HepG2 (cell line): ENCODE measurements at regions not wholly inside any gene's neighbourhood (a gene's known extent, or its start where the extent isn't known, plus 50 kb on each side); places are given as distances from the start of the nearest gene placed in this dataset.

ENCODE experiments used
- ATAC-seq: fragments of 200-7000 bp; cut with Tn5 transposase; 3 replicates; pipeline ENCODE4 v1.9.1; 2020; ENCODE audit warnings: mild to moderate bottlenecking, moderate library complexity
- BruUV-seq: library from RNA; stranded (reverse); fragments of 400-500 nt; replicated peaks from 2 replicates; lab custom pipeline; 2021; lab: Mats Ljungman, UMichigan
- CTCF ChIA-PET: fragments of 300-600 bp; formaldehyde crosslinking; extraction: SDS; loops from one replicate; lab custom pipeline; 2021; ENCODE audit warnings: low total read pairs, inconsistent platforms, low intra/inter-chr PET ratio; lab: Yijun Ruan, JAX
- POLR2A ChIA-PET: fragments of 350-600 bp; sonication (Branson Sonifier 250); formaldehyde crosslinking; loops from one replicate; lab custom pipeline; 2020; ENCODE audit warnings: antibody characterized with exemption, inconsistent platforms; lab: Yijun Ruan, JAX
- DNase-seq: peaks from one replicate; pipeline ENCODE4 v3.0.0-alpha.2; 2015; ENCODE audit warnings: low spot score
- FAIRE-seq: peaks from 3 replicates; lab custom pipeline; 2011; peaks lifted over from hg19 to GRCh38; lab: Jason Lieb, UNC
- H2AFZ ChIP-seq: one replicate; pipeline ENCODE4 v1.6.1; 2011; ENCODE audit warnings: low read length, inconsistent platforms
- H3K27ac ChIP-seq: fragments of 300-600 bp; 3 replicates; pipeline ENCODE4 v1.8.0; 2011; ENCODE audit warnings: mixed run types, mild to moderate bottlenecking, mixed read lengths, low read length, inconsistent platforms; ENCODE audit not compliant: insufficient read depth; ENCODE audit errors: extremely low read length
- H3K27me3 ChIP-seq, 2 experiments: fragments of 200-600 bp in 1 of 2; 2 replicates in 1 of 2; 3 replicates in 1 of 2; pipeline versions ENCODE4 v1.6.0 to v1.8.0; 2011; ENCODE audit warnings: low read length in 2 of 2, mild to moderate bottlenecking in 2 of 2, moderate library complexity in 2 of 2, inconsistent platforms in 1 of 2; ENCODE audit not compliant: insufficient read depth in 2 of 2, control insufficient read depth in 1 of 2
- H3K36me3 ChIP-seq, 2 experiments: fragments of 200-600 bp in 1 of 2; replicated peaks in 1 of 2; 2 replicates in 1 of 2; 3 replicates in 1 of 2; pipeline versions ENCODE4 v1.5.1 to v1.8.0; 2011; ENCODE audit warnings: low read length in 2 of 2, inconsistent platforms in 1 of 2; ENCODE audit not compliant: insufficient read depth in 2 of 2, control insufficient read depth in 1 of 2
- H3K4me1 ChIP-seq: 2 replicates; pipeline ENCODE4 v1.5.1; 2012; ENCODE audit warnings: low read length, inconsistent platforms; ENCODE audit not compliant: insufficient read depth
- H3K4me2 ChIP-seq: 2 replicates; pipeline ENCODE4 v1.6.0; 2011; ENCODE audit warnings: low read depth, low read length, inconsistent platforms
- H3K4me3 ChIP-seq, 3 experiments: fragments of 200-600 bp in 1 of 3; sonication (generic), shearing (Covaris generic) in 1 of 3; replicated peaks in 1 of 3; 2 replicates each; pipeline ENCODE4 v1.5.1; 2011 to 2016; ENCODE audit warnings: low read length in 3 of 3, inconsistent platforms in 2 of 3, low read depth in 2 of 3, mild to moderate bottlenecking in 2 of 3, control low read depth in 1 of 3, mixed read lengths in 1 of 3; ENCODE audit not compliant: insufficient read depth in 1 of 3
- H3K79me2 ChIP-seq: one replicate; pipeline ENCODE4 v1.6.1; 2011; ENCODE audit warnings: low read length, inconsistent platforms; ENCODE audit not compliant: insufficient read depth
- H3K9ac ChIP-seq: 2 replicates; pipeline ENCODE4 v1.6.0; 2011; ENCODE audit warnings: mild to moderate bottlenecking, low read depth, low read length, inconsistent platforms; ENCODE audit not compliant: insufficient read depth
- H3K9me3 ChIP-seq: 2 replicates; pipeline ENCODE4 v1.5.1; 2012; ENCODE audit warnings: mild to moderate bottlenecking, low read length
- H4K20me1 ChIP-seq: 2 replicates; pipeline ENCODE4 v1.6.0; 2011; ENCODE audit warnings: inconsistent platforms, mild to moderate bottlenecking, low read length, moderate library complexity; ENCODE audit not compliant: insufficient read depth
- BORCS8-MEF2B ChIP-seq: sonication (generic); formaldehyde crosslinking; IDR thresholded peaks from 2 replicates; pipeline ENCODE4 v1.8.0; 2022; ENCODE audit warnings: mild to moderate bottlenecking, missing genetic modification reagents
- CEBPB ChIP-seq: IDR thresholded peaks from 2 replicates; pipeline ENCODE4 v1.6.1; 2011; ENCODE audit warnings: low read depth, low read length, improper control_type of control experiment, borderline replicate concordance
- CREBL2 ChIP-seq: sonication (generic); formaldehyde crosslinking; IDR thresholded peaks from 2 replicates; pipeline ENCODE4 v1.8.1; 2023; ENCODE audit warnings: missing genetic modification reagents, mild to moderate bottlenecking, borderline replicate concordance
- FOXP4 ChIP-seq: sonication (generic); formaldehyde crosslinking; IDR thresholded peaks from 2 replicates; pipeline ENCODE4 v1.4.0; 2020; ENCODE audit warnings: missing genetic modification reagents
- HIVEP1 ChIP-seq: sonication (generic); formaldehyde crosslinking; IDR thresholded peaks from 2 replicates; pipeline ENCODE4 v1.4.0; 2020; ENCODE audit warnings: mild to moderate bottlenecking, missing genetic modification reagents
- HNRNPL ChIP-seq: fragments of 200-400 bp; formaldehyde crosslinking; IDR thresholded peaks from 2 replicates; pipeline ENCODE4 v1.6.1; 2017; ENCODE audit warnings: mild to moderate bottlenecking, low read depth, low read length
- HOXA5 ChIP-seq: sonication (generic); formaldehyde crosslinking; IDR thresholded peaks from 2 replicates; pipeline ENCODE4 v1.4.0; 2020; ENCODE audit warnings: missing genetic modification reagents
- NR0B2 ChIP-seq: sonication (generic); formaldehyde crosslinking; IDR thresholded peaks from 2 replicates; pipeline ENCODE4 v1.4.0; 2020; ENCODE audit warnings: mild to moderate bottlenecking, missing genetic modification reagents
- TRIM22 ChIP-seq: fragments of 450-650 bp; IDR thresholded peaks from 2 replicates; pipeline ENCODE4 v1.6.1; 2017
- ZBTB7B ChIP-seq: sonication (generic); formaldehyde crosslinking; IDR thresholded peaks from 2 replicates; pipeline ENCODE4 v1.4.0; 2020; ENCODE audit warnings: missing genetic modification reagents
- ZNF160 ChIP-seq: sonication (generic); formaldehyde crosslinking; IDR thresholded peaks from 2 replicates; pipeline ENCODE4 v1.8.0; 2022; ENCODE audit warnings: mild to moderate bottlenecking, inconsistent platforms, missing genetic modification reagents
- ZNF550 ChIP-seq: sonication (generic); formaldehyde crosslinking; IDR thresholded peaks from 2 replicates; pipeline ENCODE4 v1.4.0; 2020; ENCODE audit warnings: mild to moderate bottlenecking, missing genetic modification reagents, borderline replicate concordance
- ZNF589 ChIP-seq: sonication (generic); formaldehyde crosslinking; conservative IDR thresholded peaks from 2 replicates; pipeline ENCODE4 v1.8.0; 2022; ENCODE audit warnings: mild to moderate bottlenecking, moderate library complexity, missing genetic modification reagents
- ZNF678 ChIP-seq: sonication (generic); formaldehyde crosslinking; IDR thresholded peaks from 2 replicates; pipeline ENCODE4 v1.4.0; 2020; ENCODE audit warnings: mild to moderate bottlenecking, missing genetic modification reagents
- ZSCAN22 ChIP-seq: sonication (generic); formaldehyde crosslinking; IDR thresholded peaks from 2 replicates; pipeline ENCODE4 v1.4.0; 2020; ENCODE audit warnings: mild to moderate bottlenecking, missing genetic modification reagents
- WGBS: methylation state at CpG from one replicate; pipeline ENCODE4 v1.1.6; 2017; ENCODE audit warnings: low lambda C conversion rate; 5-methylcytosine and 5-hydroxymethylcytosine counted together
- in situ Hi-C: cut with HindIII; loops from 2 replicates; pipeline ENCODE4 v1.10.0; 2017; ENCODE audit warnings: low pct_unique_long_range_greater_than_20kb; ENCODE audit not compliant: extremely low pct_ligation_motif_present
- intact Hi-C: fragments of 100-400 bp; cut with micrococcal nuclease; formaldehyde crosslinking; loops from one replicate; pipeline ENCODE4 v1.10.0; 2022; ENCODE audit not compliant: unreplicated experiment

GRCh38 chr13:76189882-76190519 is 553.9 kb downstream of the LMO7 start:
- POLR2A ChIA-PET: no interaction called here
- 78% methylated on average over 28 of the region's 48 CpGs for WGBS
- Histone ChIP-seq H4K20me1 (no peaks in the 10 kb centered on the region), H3K27me3 (0 out of 5 replicates have a peak, but pooled peaks cover 0 to 1% of the 10 kb centered on the region in 2 experiments), H3K79me2 (no peaks in the 10 kb centered on the region), H3K27ac (no peak overlapping the region), H3K4me3 (no peak overlapping the region), H3K9me3 (no peaks in the 10 kb centered on the region), H3K4me1 (no peaks in the 10 kb centered on the region)
- ATAC-seq: no peak
- in situ Hi-C loops: no loop called here
- no peak for DNase-seq
- CTCF ChIA-PET: no interaction called here
- no TSS peak for BruUV-seq
- no peak for TF ChIP-seq ZBTB7B (CRISPR knock-in tag)
- no peak for TF ChIP-seq TRIM22
- no peak for TF ChIP-seq HIVEP1 (CRISPR knock-in tag)
- TF ChIP-seq CREBL2 (CRISPR knock-in tag): no peak
- no peak for TF ChIP-seq CEBPB
- TF ChIP-seq HNRNPL: no peak
- TF ChIP-seq NR0B2 (CRISPR knock-in tag): no peak
- no peak for TF ChIP-seq HOXA5 (CRISPR knock-in tag)
- no peak for TF ChIP-seq ZNF550 (CRISPR knock-in tag)
- TF ChIP-seq BORCS8-MEF2B (CRISPR knock-in tag): no peak
- no peak for TF ChIP-seq ZNF589
- TF ChIP-seq ZNF678: no peak
- TF ChIP-seq FOXP4 (CRISPR knock-in tag): no peak
- TF ChIP-seq ZSCAN22 (CRISPR knock-in tag): no peak
- TF ChIP-seq ZNF160 (CRISPR knock-in tag): no peak
- TF ChIP-seq, all 625 proteins: peak for 0
- no peaks in the 10 kb centered on the region for H3K36me3 ChIP-seq
- no peak for FAIRE-seq
- intact Hi-C loops: no loop called here
- no peak overlapping the region for H3K4me2 ChIP-seq
- no peak overlapping the region for H3K9ac ChIP-seq
- H2AFZ ChIP-seq: no peak overlapping the region
